Upper lobe of left lung (tissue), 4 donors: ENCODE measurements at regions not wholly inside any gene's neighbourhood (a gene's known extent, or its start where the extent isn't known, plus 50 kb on each side); places are given as distances from the start of the nearest gene placed in this dataset.

ENCODE experiments used
- CTCF ChIP-seq, 6 experiments: fragments of 450-650 bp in 4 of 6; fragments of 200-600 bp in 2 of 6; sonication (generic) in 2 of 6; IDR thresholded peaks; one replicate each; pipeline ENCODE4 v1.5.1; 2016 to 2019; ENCODE audit warnings: antibody characterized with exemption in 6 of 6
- EP300 ChIP-seq, 4 donors: sonication (generic); formaldehyde crosslinking; IDR thresholded peaks; one replicate each; pipeline ENCODE4 v1.5.1; 2017; ENCODE audit warnings: antibody characterized with exemption in 4 of 4, control low read depth in 2 of 4
- POLR2A ChIP-seq, 4 donors: fragments of 450-650 bp; IDR thresholded peaks; one replicate each; pipeline ENCODE4 v1.5.1; 2016 to 2017; ENCODE audit warnings: antibody characterized with exemption in 4 of 4, mild to moderate bottlenecking in 2 of 4
- POLR2AphosphoS5 ChIP-seq, 2 donors: sonication (generic); formaldehyde crosslinking; IDR thresholded peaks; one replicate each; pipeline ENCODE4 v1.5.1; 2017; ENCODE audit warnings: antibody characterized with exemption in 2 of 2

- TF ChIP-seq CTCF (IDR thresholded peaks at IDR 0.05): no peak
- no peak for TF ChIP-seq POLR2A (IDR thresholded peaks at IDR 0.05)
- no peak for TF ChIP-seq POLR2AphosphoS5 (IDR thresholded peaks at IDR 0.05)
- no peak for TF ChIP-seq EP300 (IDR thresholded peaks at IDR 0.05)
Observed at GRCh38 chr6:85314586-85314985, 135.3 kb upstream of the NT5E start.
